Uterus (tissue), 3 donors: ENCODE measurements at regions not wholly inside any gene's neighbourhood (a gene's known extent, or its start where the extent isn't known, plus 50 kb on each side); places are given as distances from the start of the nearest gene placed in this dataset.
"Not testable (repeated sequence)": the region's sequence is repeated elsewhere in the genome, so short reads cannot be mapped to it uniquely, and the experiment has no call there.

Experiments used
- DNase-seq, 2 donors: peaks; one replicate each; pipeline ENCODE4 v3.0.0-alpha.2; 2019 to 2020
- H3K27ac ChIP-seq, 2 donors: fragments of 200-600 bp; sonication (generic); 1 replicate in 1 of 2; 2 replicates in 1 of 2; pipeline ENCODE4 v1.5.1; 2016 to 2018
- H3K27me3 ChIP-seq, 2 donors: fragments of 200-600 bp; sonication (generic); one replicate each; pipeline ENCODE4 v1.5.1; 2018 to 2019; ENCODE audit warnings: control low read depth in 1 of 2
- H3K36me3 ChIP-seq, 2 donors: fragments of 200-600 bp; sonication (generic); one replicate each; pipeline ENCODE4 v1.5.1; 2019; ENCODE audit warnings: control low read depth in 1 of 2
- H3K4me1 ChIP-seq, 2 donors: fragments of 200-600 bp; sonication (generic); one replicate each; pipeline ENCODE4 v1.5.1; 2018 to 2019; ENCODE audit warnings: control low read depth in 1 of 2
- H3K4me3 ChIP-seq, 2 donors: fragments of 200-600 bp; sonication (generic); 1 replicate in 1 of 2; 2 replicates in 1 of 2; pipeline ENCODE4 v1.5.1; 2018 to 2019; ENCODE audit warnings: mild to moderate bottlenecking in 1 of 2
- H3K9me3 ChIP-seq, 2 donors: fragments of 200-600 bp; sonication (generic); one replicate each; pipeline ENCODE4 v1.5.1; 2019; ENCODE audit warnings: control low read depth in 1 of 2
- POLR2A ChIP-seq, 2 donors: fragments of 450-650 bp; IDR thresholded peaks; one replicate each; pipeline ENCODE4 v1.6.1; 2016; ENCODE audit warnings: antibody characterized with exemption in 2 of 2, mild to moderate bottlenecking in 1 of 2, moderate library complexity in 1 of 2
- intact Hi-C: fragments of 100-400 bp; cut with DNase I; formaldehyde crosslinking; loops from one replicate; pipeline ENCODE4 v1.15.1; 2023; ENCODE audit warnings: low total_unique reads
- TF ChIP-seq, protein P1 (sequence below), 4 experiments: fragments of 200-600 bp in 2 of 4; fragments of 450-650 bp in 2 of 4; sonication (generic) in 2 of 4; IDR thresholded peaks; one replicate each; pipeline ENCODE4 v1.5.1; 2016 to 2019; ENCODE audit warnings: antibody characterized with exemption in 4 of 4, mild to moderate bottlenecking in 2 of 4, moderate library complexity in 1 of 4
- donor health status: DM: yes; HTN: yes; CAD: no.

DNA sequence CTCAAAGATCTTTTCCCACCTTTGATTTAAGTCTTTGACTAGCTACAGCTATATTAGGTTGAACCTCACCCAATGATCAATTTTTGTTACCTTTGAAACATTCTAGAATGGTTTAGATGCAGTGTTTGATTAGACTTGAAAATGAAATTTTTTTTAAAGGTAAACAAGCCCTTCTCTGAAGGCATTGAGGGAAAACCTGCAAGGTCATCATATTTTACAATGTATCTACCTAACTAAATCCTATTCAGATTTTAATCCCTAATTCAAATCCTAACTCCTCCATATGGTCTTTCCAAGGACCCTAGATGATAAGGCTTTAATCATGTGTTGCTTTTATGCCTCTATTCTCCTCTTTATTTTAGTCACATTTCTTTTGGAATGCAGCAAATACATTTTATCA is 95.4 kb downstream of the ALG10B start:
- no peak for DNase-seq
- no peaks in the 10 kb centered on the region for H3K36me3 ChIP-seq
- no peaks in the 10 kb centered on the region for H3K4me1 ChIP-seq
- no peaks in the 10 kb centered on the region for H3K27me3 ChIP-seq
- H3K27ac ChIP-seq = no peak overlapping the region
- intact Hi-C loops = no loop called here
- no peaks in the 10 kb centered on the region for H3K9me3 ChIP-seq
- no peak overlapping the region for H3K4me3 ChIP-seq
- TF ChIP-seq, protein P1, sequence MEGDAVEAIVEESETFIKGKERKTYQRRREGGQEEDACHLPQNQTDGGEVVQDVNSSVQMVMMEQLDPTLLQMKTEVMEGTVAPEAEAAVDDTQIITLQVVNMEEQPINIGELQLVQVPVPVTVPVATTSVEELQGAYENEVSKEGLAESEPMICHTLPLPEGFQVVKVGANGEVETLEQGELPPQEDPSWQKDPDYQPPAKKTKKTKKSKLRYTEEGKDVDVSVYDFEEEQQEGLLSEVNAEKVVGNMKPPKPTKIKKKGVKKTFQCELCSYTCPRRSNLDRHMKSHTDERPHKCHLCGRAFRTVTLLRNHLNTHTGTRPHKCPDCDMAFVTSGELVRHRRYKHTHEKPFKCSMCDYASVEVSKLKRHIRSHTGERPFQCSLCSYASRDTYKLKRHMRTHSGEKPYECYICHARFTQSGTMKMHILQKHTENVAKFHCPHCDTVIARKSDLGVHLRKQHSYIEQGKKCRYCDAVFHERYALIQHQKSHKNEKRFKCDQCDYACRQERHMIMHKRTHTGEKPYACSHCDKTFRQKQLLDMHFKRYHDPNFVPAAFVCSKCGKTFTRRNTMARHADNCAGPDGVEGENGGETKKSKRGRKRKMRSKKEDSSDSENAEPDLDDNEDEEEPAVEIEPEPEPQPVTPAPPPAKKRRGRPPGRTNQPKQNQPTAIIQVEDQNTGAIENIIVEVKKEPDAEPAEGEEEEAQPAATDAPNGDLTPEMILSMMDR (IDR thresholded peaks at IDR 0.05) = no peak
- no peak for TF ChIP-seq POLR2A (IDR thresholded peaks at IDR 0.05)

GRCh38 chr12:38417101-38417500 is 100.5 kb downstream of the ALG10B start:
- Histone ChIP-seq H3K27ac (no peak overlapping the region), H3K4me3 (no peak overlapping the region), H3K9me3 (no peaks in the 10 kb centered on the region), H3K4me1 (no peaks in the 10 kb centered on the region), H3K36me3 (no peaks in the 10 kb centered on the region), H3K27me3 (no peaks in the 10 kb centered on the region)
- TF ChIP-seq, protein P1 (IDR thresholded peaks at IDR 0.05) = no peak
- TF ChIP-seq POLR2A (IDR thresholded peaks at IDR 0.05) = no peak
- intact Hi-C loops = no loop called here
- no peak for DNase-seq

DNA sequence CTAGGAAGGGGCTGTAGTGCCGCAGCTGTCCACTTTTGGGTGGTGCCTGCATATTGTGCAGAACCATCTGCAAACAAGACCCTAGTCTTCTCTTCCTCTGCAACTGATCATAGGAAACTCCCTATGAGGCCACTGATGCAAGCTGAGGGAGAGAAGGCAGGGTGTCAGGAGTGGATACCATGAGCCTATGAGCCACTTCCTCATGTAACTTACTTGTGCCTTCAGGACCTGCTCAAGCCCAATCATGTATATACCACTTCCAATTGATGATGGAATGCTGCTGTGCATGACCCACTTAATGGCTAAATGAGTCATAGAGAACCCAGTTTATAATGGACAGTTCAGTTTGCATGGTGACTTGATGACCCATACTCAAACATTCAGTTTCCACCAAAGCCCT is 107.9 kb downstream of the ALG10B start:
- Histone ChIP-seq H3K36me3 (no peaks in the 10 kb centered on the region), H3K4me1 (no peaks in the 10 kb centered on the region), H3K9me3 (no peaks in the 10 kb centered on the region), H3K27me3 (no peaks in the 10 kb centered on the region), H3K27ac (no peak overlapping the region), H3K4me3 (no peak overlapping the region)
- intact Hi-C loops = no loop called here
- TF ChIP-seq, protein P1 (IDR thresholded peaks at IDR 0.05) = no peak
- TF ChIP-seq POLR2A (IDR thresholded peaks at IDR 0.05) = no peak
- DNase-seq = no peak

DNA sequence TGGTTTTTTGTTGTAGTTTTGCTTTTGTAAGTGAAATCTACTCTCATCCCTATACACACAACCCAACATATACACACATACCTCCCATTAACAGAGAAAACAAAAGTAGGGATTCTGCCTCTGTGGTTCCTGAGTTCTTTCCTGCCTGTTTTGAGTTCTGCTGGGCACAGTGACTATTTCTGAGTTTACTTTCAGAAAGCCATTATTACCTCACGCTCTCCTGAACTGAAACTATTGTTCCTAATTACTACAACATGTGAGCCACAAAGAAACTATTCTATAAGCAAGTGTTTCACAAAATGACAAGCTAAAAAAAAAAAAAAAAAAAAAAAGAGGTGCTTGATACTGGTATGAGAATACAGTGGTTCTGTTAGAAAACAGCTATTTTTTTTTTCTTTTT is 110.9 kb downstream of the ALG10B start:
- no peaks in the 10 kb centered on the region for H3K27me3 ChIP-seq
- H3K4me1 ChIP-seq = no peaks in the 10 kb centered on the region
- H3K9me3 ChIP-seq = no peaks in the 10 kb centered on the region
- H3K27ac ChIP-seq = no peak overlapping the region
- no peak for DNase-seq
- intact Hi-C loops = no loop called here
- TF ChIP-seq, protein P1 (IDR thresholded peaks at IDR 0.05) = no peak
- no peak for TF ChIP-seq POLR2A (IDR thresholded peaks at IDR 0.05)
- no peaks in the 10 kb centered on the region for H3K36me3 ChIP-seq
- no peak overlapping the region for H3K4me3 ChIP-seq

GRCh38 chr12:38431921-38432320 is 115.3 kb downstream of the ALG10B start:
- Histone ChIP-seq H3K27ac (no peak overlapping the region), H3K4me3 (no peak overlapping the region), H3K27me3 (no peaks in the 10 kb centered on the region), H3K36me3 (no peaks in the 10 kb centered on the region), H3K9me3 (no peaks in the 10 kb centered on the region), H3K4me1 (no peaks in the 10 kb centered on the region)
- intact Hi-C loops = no loop called here
- TF ChIP-seq, protein P1 (IDR thresholded peaks at IDR 0.05) = no peak
- TF ChIP-seq POLR2A (IDR thresholded peaks at IDR 0.05) = no peak
- no peak for DNase-seq

GRCh38 chr12:38441871-38442281 is 125.3 kb downstream of the ALG10B start:
- H3K9me3 ChIP-seq, H3K27me3 ChIP-seq, H3K4me3 ChIP-seq, DNase-seq, H3K36me3 ChIP-seq, H3K27ac ChIP-seq, H3K4me1 ChIP-seq, intact Hi-C loops: not testable (repeated sequence)
